Peyer's patch (tissue), 4 donors: ENCODE measurements at regions not wholly inside any gene's neighbourhood (a gene's known extent, or its start where the extent isn't known, plus 50 kb on each side); places are given as distances from the start of the nearest gene placed in this dataset.
"Not testable (repeated sequence)": the region's sequence is repeated elsewhere in the genome, so short reads cannot be mapped to it uniquely, and the experiment has no call there.

Experiments
- DNase-seq, 3 donors: peaks; one replicate each; pipeline ENCODE4 v3.0.0-alpha.2; 2017 to 2019
- H3K27ac ChIP-seq, 4 donors: fragments of 200-600 bp; sonication (generic); one replicate each; pipeline ENCODE4 v1.5.1; 2016 to 2019
- H3K27me3 ChIP-seq, 2 donors: fragments of 200-600 bp; sonication (generic); one replicate each; pipeline ENCODE4 v1.5.1; 2019
- H3K36me3 ChIP-seq, 3 donors: fragments of 200-600 bp; sonication (generic); one replicate each; pipeline ENCODE4 v1.5.1; 2016 to 2019
- H3K4me1 ChIP-seq, 4 donors: fragments of 200-600 bp; sonication (generic); one replicate each; pipeline ENCODE4 v1.5.1; 2016 to 2019
- H3K4me3 ChIP-seq, 4 donors: fragments of 200-600 bp; sonication (generic); 1 replicate in 3 of 4; 2 replicates in 1 of 4; pipeline ENCODE4 v1.5.1; 2016 to 2019; ENCODE audit warnings: mild to moderate bottlenecking in 1 of 4
- H3K9me3 ChIP-seq, 4 donors: fragments of 200-600 bp; sonication (generic); one replicate each; pipeline ENCODE4 v1.5.1; 2016 to 2019; ENCODE audit warnings: mild to moderate bottlenecking in 1 of 4
- POLR2A ChIP-seq, 2 donors: fragments of 450-650 bp; IDR thresholded peaks; one replicate each; pipeline ENCODE4 v1.5.1; 2017; ENCODE audit warnings: antibody characterized with exemption in 2 of 2, mild to moderate bottlenecking in 2 of 2, moderate library complexity in 2 of 2
- TF ChIP-seq, protein P1 (sequence below), 6 experiments: fragments of 450-650 bp in 4 of 6; fragments of 200-600 bp in 2 of 6; sonication (generic) in 1 of 6; IDR thresholded peaks; one replicate each; pipeline ENCODE4 v1.5.1; 2017 to 2019; ENCODE audit warnings: antibody characterized with exemption in 6 of 6, mild to moderate bottlenecking in 3 of 6, moderate library complexity in 1 of 6

DNA sequence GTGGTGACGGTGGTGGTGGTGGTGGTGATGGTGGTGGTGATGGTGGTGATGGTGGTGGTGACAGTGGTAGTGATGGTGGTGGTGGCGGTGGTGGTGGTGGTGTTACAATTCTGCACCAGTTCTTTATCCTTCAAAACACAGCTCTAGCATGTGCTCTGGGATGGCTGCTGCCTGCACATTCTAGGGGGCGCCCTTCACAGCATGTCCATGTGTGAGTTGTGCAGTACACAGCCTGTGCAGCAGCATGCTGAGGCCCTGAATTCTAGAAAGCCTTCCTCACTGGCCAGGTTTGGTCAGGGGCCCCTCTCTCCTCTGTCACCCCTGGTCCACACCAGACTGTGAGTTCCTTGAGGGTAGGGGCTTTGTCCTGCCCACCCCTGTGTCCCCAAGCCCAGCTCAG lies 67.7 kb downstream of the MATN1 start:
- TF ChIP-seq, protein P1, sequence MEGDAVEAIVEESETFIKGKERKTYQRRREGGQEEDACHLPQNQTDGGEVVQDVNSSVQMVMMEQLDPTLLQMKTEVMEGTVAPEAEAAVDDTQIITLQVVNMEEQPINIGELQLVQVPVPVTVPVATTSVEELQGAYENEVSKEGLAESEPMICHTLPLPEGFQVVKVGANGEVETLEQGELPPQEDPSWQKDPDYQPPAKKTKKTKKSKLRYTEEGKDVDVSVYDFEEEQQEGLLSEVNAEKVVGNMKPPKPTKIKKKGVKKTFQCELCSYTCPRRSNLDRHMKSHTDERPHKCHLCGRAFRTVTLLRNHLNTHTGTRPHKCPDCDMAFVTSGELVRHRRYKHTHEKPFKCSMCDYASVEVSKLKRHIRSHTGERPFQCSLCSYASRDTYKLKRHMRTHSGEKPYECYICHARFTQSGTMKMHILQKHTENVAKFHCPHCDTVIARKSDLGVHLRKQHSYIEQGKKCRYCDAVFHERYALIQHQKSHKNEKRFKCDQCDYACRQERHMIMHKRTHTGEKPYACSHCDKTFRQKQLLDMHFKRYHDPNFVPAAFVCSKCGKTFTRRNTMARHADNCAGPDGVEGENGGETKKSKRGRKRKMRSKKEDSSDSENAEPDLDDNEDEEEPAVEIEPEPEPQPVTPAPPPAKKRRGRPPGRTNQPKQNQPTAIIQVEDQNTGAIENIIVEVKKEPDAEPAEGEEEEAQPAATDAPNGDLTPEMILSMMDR (IDR thresholded peaks at IDR 0.05), result no peak
- no peak for TF ChIP-seq POLR2A (IDR thresholded peaks at IDR 0.05)
- H3K4me3 ChIP-seq, result no peak overlapping the region
- H3K27me3 ChIP-seq, result no peaks in the 10 kb centered on the region
- no peaks in the 10 kb centered on the region for H3K9me3 ChIP-seq
- no peaks in the 10 kb centered on the region for H3K36me3 ChIP-seq
- DNase-seq, result peak in 1 of 3 donors; percentile 12
- H3K4me1 ChIP-seq, result no peaks in the 10 kb centered on the region
- no peak overlapping the region for H3K27ac ChIP-seq

DNA sequence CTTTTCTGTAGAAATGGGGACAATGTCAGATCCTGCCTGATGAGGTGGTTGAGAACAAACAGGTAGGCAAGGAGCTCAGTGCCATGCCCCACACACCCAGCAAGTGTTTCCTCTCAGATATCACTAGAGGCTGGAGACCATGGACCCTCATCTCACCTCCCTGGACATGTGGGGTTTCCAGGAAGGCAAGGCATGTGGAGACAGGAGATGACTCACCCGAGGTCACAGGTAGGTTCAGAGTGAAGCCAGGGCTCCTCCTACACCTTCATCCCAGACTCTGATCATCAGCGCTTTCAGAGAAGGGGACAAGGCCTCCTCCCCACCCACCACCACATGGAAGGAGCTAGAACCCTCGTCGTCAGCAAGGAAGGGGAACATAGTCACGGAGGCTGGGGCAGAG lies 69.2 kb downstream of the MATN1 start:
- DNase-seq, result peak in 1 of 3 donors; percentile 8
- no peak for TF ChIP-seq POLR2A (IDR thresholded peaks at IDR 0.05)
- TF ChIP-seq, protein P1 (IDR thresholded peaks at IDR 0.05), result no peak
- H3K27me3 ChIP-seq, result no peaks in the 10 kb centered on the region

DNA sequence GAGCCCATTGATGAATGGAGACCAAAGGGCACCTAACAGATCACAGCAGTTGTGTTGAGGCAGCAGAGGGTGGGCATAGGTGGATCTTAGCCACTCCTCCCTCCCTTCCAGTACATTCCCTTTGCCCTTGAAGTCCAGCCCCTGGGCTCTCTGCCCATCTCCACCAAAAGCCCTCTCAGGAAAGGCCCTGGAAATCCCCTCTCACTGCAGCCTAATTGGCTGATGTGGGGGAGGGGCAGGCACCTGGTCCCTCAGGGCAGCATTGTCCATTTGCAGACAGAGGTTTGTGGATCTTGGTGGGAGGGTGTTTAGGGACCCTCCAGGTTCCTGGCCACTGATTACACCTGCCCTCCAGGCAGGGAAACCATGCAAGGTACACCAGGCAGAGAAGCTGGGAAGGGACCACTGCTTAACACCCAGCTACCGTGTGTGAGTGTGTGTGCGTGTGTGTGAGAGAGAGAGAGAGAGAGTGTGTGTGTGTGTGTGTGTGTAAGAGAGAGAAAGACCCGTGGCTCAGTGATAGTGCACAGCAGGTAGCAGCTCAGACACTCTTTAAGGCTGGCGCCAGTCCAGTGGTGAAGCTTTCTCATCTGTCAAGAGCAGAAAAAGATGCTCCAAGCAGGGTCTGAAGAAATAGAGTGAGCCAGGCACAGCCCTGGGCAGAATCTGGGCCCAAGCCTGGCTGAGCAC lies 71.1 kb downstream of the MATN1 start:
- DNase-seq, result peak in 1 of 3 donors; percentile 25
- H3K4me1 ChIP-seq, result no peaks in the 10 kb centered on the region

More for the DNA sequence above, 69.2 kb downstream of the MATN1 start:
- no peak overlapping the region for H3K4me3 ChIP-seq
- H3K36me3 ChIP-seq, result no peaks in the 10 kb centered on the region
- no peaks in the 10 kb centered on the region for H3K9me3 ChIP-seq
- H3K4me1 ChIP-seq, result no peaks in the 10 kb centered on the region
- no peak overlapping the region for H3K27ac ChIP-seq

DNA sequence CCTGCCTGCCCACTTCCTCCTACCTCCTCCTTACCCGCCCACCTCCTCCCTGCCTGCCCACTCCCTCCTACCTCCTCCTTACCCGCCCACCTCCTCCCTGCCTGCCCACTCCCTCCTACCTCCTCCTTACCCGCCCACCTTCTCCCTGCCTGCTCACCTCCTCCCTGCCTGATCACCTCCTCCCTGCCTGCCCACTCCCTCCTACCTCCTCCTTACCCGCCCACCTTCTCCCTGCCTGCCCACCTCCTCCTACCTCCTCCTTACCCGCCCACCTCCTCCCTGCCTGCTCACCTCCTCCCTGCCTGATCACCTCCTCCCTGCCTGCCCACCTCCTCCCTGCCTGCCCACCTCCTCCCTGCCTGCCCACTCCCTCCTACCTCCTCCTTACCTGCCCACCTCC lies 72.0 kb downstream of the MATN1 start:
- H3K4me1 ChIP-seq, H3K27ac ChIP-seq, H3K27me3 ChIP-seq, H3K9me3 ChIP-seq, H3K36me3 ChIP-seq, H3K4me3 ChIP-seq: not testable (repeated sequence)
- DNase-seq, result peak in 1 of 3 donors; percentile 3

More for the DNA sequence above, 71.1 kb downstream of the MATN1 start:
- H3K4me3 ChIP-seq, result no peak overlapping the region
- TF ChIP-seq, protein P1 (IDR thresholded peaks at IDR 0.05), result no peak
- no peak for TF ChIP-seq POLR2A (IDR thresholded peaks at IDR 0.05)
- no peaks in the 10 kb centered on the region for H3K9me3 ChIP-seq
- no peak overlapping the region for H3K27ac ChIP-seq
- no peaks in the 10 kb centered on the region for H3K27me3 ChIP-seq
- H3K36me3 ChIP-seq, result no peaks in the 10 kb centered on the region

DNA sequence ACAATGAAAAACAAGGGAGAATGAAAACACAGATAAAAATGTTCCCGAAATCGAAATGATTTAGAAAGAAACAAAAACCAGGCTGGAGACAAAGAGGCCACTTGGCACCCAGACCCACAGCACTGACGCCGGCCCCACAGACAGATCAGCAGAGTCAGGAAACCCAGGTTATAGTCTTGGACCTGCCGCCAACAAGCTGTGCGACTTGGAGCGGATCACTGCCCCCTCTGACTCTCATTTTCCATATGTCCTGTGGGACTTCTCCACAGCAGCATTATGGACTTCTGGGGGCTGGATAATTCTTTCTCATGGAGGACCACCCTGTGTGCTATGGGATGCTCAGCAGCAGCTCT lies 72.4 kb downstream of the MATN1 start:
- H3K4me3 ChIP-seq, result no peak overlapping the region

More for the DNA sequence above, 72.4 kb downstream of the MATN1 start:
- H3K4me1 ChIP-seq, result no peaks in the 10 kb centered on the region
- DNase-seq, result peak in 1 of 3 donors; percentile 18
- no peaks in the 10 kb centered on the region for H3K9me3 ChIP-seq
- H3K27ac ChIP-seq, result no peak overlapping the region
- no peaks in the 10 kb centered on the region for H3K27me3 ChIP-seq
- no peak for TF ChIP-seq POLR2A (IDR thresholded peaks at IDR 0.05)
- TF ChIP-seq, protein P1 (IDR thresholded peaks at IDR 0.05), result no peak
- no peaks in the 10 kb centered on the region for H3K36me3 ChIP-seq
